ENCODE measurements at regions not wholly inside any gene's neighbourhood (a gene's known extent, or its start where the extent isn't known, plus 50 kb on each side); places are given as distances from the start of the nearest gene placed in this dataset.
A peak's percentile ranks its signal among the peaks of the same experiment; 100 is the strongest.

DNA sequence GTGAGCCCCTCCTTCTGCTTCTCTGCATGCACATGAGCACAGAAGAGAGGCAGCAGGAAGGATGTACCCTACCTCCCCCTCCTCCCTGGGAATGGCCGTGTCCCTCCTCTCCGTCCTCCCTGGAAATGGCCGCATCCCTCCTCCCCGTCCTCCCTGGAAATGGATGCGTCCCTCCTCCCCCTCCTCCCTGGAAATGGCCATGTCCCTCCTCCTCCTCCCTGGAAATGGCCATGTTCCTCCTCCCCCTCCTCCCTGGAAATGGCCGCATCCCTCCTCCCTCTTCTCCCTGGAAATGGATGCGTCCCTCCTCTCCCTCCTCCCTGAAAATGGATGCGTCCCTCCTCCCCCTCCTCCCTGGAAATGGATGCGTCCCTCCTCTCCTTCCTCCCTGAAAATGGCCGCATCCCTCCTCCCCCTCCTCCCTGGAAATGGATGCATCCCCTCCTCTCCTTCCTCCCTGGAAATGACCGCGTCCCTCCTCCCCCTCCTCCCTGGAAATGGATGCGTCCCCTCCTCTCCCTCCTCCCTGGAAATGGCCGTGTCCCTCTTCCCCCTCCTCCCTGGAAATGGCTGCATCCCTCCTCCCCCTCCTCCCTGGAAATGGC lies 428.6 kb downstream of the AACS start:
- no peaks in the 10 kb centered on the region for H3K9me2 ChIP-seq (replicated peaks; ENCODE audit: insufficient read depth, low read length)
- no peaks in the 10 kb centered on the region for H3K27me3 ChIP-seq (ENCODE audit: low read length)
- no peaks in the 10 kb centered on the region for H3K79me2 ChIP-seq (ENCODE audit: low read length)
- no peaks in the 10 kb centered on the region for H4K20me1 ChIP-seq (ENCODE audit: insufficient read depth, low read depth, low read length)
- DNase-seq, result no peak
- H3K9me3 ChIP-seq (ENCODE audit: low read length), result no peaks in the 10 kb centered on the region
- H3K4me1 ChIP-seq (ENCODE audit: low read length), result no peaks in the 10 kb centered on the region
- H3K27ac ChIP-seq (ENCODE audit: low read length), result no peak overlapping the region
- no peak overlapping the region for H3K4me3 ChIP-seq (ENCODE audit: low read length)
- no peak overlapping the region for H3K9ac ChIP-seq (ENCODE audit: low read length)
- no peaks in the 10 kb centered on the region for H3K36me3 ChIP-seq (ENCODE audit: insufficient read depth, low read length)
- H2AFZ ChIP-seq (ENCODE audit: low read length), result no peak overlapping the region
- H3K4me2 ChIP-seq (ENCODE audit: low read depth, low read length, poor library complexity, severe bottlenecking), result no peak overlapping the region

DNA sequence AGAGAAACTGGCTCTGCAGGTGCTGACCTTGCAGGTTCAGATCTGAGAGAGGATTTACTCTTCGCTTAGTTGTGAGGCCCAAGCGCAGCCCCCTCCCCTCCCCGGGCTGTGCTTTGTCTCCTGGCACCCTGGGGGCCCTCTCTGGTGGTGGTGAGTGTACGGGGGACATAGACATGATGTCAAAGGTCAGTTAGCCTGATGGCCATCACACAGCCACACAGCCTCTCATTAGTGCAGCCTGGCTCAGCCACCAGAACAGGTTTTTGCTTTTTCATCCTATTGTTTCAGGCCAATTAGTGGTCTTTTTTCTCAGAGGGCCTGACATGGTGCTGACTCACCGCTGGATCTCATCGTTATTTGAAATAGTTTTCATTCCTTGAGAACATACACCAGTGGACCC lies 437.9 kb downstream of the AACS start:
- Histone ChIP-seq H3K27ac (ENCODE audit: low read length) (no peak overlapping the region), H3K9me2 (replicated peaks; ENCODE audit: insufficient read depth, low read length) (no peaks in the 10 kb centered on the region), H3K4me1 (ENCODE audit: low read length) (no peaks in the 10 kb centered on the region), H3K9ac (ENCODE audit: low read length) (no peak overlapping the region), H4K20me1 (ENCODE audit: insufficient read depth, low read depth, low read length) (no peaks in the 10 kb centered on the region), H3K9me3 (ENCODE audit: low read length) (no peaks in the 10 kb centered on the region), H3K27me3 (ENCODE audit: low read length) (no peaks in the 10 kb centered on the region), H3K36me3 (ENCODE audit: insufficient read depth, low read length) (no peaks in the 10 kb centered on the region), H2AFZ (ENCODE audit: low read length) (no peak overlapping the region), H3K79me2 (ENCODE audit: low read length) (no peaks in the 10 kb centered on the region), H3K4me2 (ENCODE audit: low read depth, low read length, poor library complexity, severe bottlenecking) (no peak overlapping the region), H3K4me3 (ENCODE audit: low read length) (no peak overlapping the region)
- DNase-seq, result no peak

DNA sequence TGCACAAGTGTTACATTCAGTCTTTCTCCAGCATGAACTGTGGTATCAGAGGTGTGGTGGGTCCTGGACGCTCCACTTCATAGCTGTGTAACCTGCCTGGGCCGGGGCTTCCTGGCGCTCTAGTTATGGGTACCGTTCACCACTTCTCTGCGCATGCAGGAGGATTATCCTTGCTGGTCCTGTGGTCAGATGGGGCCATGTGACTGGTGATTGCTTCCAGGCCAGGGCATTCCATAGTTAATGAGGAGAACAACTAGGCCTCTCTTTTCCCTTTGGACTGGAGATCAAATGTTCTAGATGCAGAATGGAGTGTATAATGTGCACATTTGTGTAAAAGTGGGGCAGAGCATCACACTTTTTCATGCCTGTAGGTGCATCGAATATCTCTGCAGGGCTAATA lies 444.0 kb downstream of the AACS start:
- H3K9ac ChIP-seq (ENCODE audit: low read length), result no peak overlapping the region
- no peaks in the 10 kb centered on the region for H3K9me2 ChIP-seq (replicated peaks; ENCODE audit: insufficient read depth, low read length)
- H3K4me3 ChIP-seq (ENCODE audit: low read length), result no peak overlapping the region
- no peak overlapping the region for H2AFZ ChIP-seq (ENCODE audit: low read length)
- no peak for DNase-seq
- H3K36me3 ChIP-seq (ENCODE audit: insufficient read depth, low read length), result no peaks in the 10 kb centered on the region
- H3K4me1 ChIP-seq (ENCODE audit: low read length), result no peaks in the 10 kb centered on the region
- no peaks in the 10 kb centered on the region for H3K9me3 ChIP-seq (ENCODE audit: low read length)
- no peak overlapping the region for H3K27ac ChIP-seq (ENCODE audit: low read length)
- no peaks in the 10 kb centered on the region for H4K20me1 ChIP-seq (ENCODE audit: insufficient read depth, low read depth, low read length)
- H3K79me2 ChIP-seq (ENCODE audit: low read length), result no peaks in the 10 kb centered on the region
- no peaks in the 10 kb centered on the region for H3K27me3 ChIP-seq (ENCODE audit: low read length)
- H3K4me2 ChIP-seq (ENCODE audit: low read depth, low read length, poor library complexity, severe bottlenecking), result no peak overlapping the region

DNA sequence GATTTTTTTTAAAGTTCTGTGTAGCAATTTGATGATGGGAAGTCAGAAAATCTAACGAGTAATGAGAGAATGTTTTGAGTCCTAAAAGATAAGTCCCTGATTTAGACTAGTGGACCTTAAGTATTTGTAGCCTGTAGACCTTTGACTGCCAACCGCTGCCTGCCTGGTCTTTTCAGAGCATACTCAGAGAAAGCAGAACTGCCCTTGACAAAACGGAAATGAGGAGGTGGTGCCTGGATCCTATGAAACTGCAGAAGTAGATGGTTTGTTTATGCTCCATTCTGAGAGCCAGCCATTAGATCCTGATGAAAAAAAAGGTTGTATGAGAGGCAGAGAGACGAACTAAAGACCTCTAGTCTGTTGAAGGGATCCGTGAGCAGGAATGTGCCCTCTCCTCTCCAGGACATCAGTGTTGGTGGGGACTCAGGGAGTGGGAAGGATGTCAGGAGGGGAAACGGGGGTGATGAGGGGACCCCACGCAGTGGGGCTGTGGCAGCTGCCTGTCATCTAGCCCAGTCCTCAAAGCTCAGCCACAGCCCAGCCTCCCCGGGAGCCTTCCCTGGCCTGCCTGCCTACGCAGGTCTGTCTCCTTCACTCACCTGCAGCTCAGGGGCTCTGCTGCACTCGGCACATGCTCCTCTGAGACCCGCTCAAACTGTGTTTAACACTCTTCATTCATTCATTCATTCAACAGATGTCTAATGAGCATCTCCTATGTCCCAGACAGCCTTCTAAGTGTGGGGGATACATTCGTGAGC lies 447.5 kb downstream of the AACS start:
- no peaks in the 10 kb centered on the region for H3K9me3 ChIP-seq (ENCODE audit: low read length)
- no peaks in the 10 kb centered on the region for H3K9me2 ChIP-seq (replicated peaks; ENCODE audit: insufficient read depth, low read length)
- H3K27ac ChIP-seq (ENCODE audit: low read length), result no peak overlapping the region
- peaks cover 3% of the 10 kb centered on the region; the same call in 1 of the 2 replicates for H3K4me1 ChIP-seq (ENCODE audit: low read length)
- H3K27me3 ChIP-seq (ENCODE audit: low read length), result no peaks in the 10 kb centered on the region
- no peaks in the 10 kb centered on the region for H3K79me2 ChIP-seq (ENCODE audit: low read length)
- no peak overlapping the region for H3K4me3 ChIP-seq (ENCODE audit: low read length)
- H4K20me1 ChIP-seq (ENCODE audit: insufficient read depth, low read depth, low read length), result no peaks in the 10 kb centered on the region
- no peaks in the 10 kb centered on the region for H3K36me3 ChIP-seq (ENCODE audit: insufficient read depth, low read length)
- peak; percentile 56 for DNase-seq
- no peak overlapping the region for H3K4me2 ChIP-seq (ENCODE audit: low read depth, low read length, poor library complexity, severe bottlenecking)
- no peak overlapping the region for H3K9ac ChIP-seq (ENCODE audit: low read length)
- no peak overlapping the region for H2AFZ ChIP-seq (ENCODE audit: low read length)

DNA sequence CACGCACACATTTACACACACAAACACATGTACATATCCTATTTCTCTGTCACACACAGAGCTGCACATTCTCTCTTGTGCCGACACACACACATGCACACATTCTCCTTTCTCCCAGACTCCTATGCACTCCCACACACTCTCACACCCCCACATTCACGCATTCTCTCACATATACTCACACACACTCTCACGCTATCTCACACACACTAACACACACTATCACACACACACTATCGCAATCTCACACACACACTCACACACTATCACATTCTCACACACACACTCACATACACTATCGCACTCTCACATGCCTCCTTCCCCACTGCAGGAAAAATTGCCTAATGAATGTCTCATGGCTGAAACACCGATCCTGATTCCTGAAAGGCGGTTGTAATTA lies 450.7 kb downstream of the AACS start:
- H3K9me3 ChIP-seq (ENCODE audit: low read length), result no peaks in the 10 kb centered on the region
- H3K9me2 ChIP-seq (replicated peaks; ENCODE audit: insufficient read depth, low read length), result no peaks in the 10 kb centered on the region
- no peaks in the 10 kb centered on the region for H3K27me3 ChIP-seq (ENCODE audit: low read length)
- no peaks in the 10 kb centered on the region for H4K20me1 ChIP-seq (ENCODE audit: insufficient read depth, low read depth, low read length)
- no peak overlapping the region for H3K9ac ChIP-seq (ENCODE audit: low read length)
- H3K4me3 ChIP-seq (ENCODE audit: low read length), result no peak overlapping the region
- no peaks in the 10 kb centered on the region for H3K79me2 ChIP-seq (ENCODE audit: low read length)
- no peaks in the 10 kb centered on the region for H3K36me3 ChIP-seq (ENCODE audit: insufficient read depth, low read length)
- no peak overlapping the region for H2AFZ ChIP-seq (ENCODE audit: low read length)
- no peak overlapping the region for H3K27ac ChIP-seq (ENCODE audit: low read length)
- no peak for DNase-seq
- no peak overlapping the region for H3K4me2 ChIP-seq (ENCODE audit: low read depth, low read length, poor library complexity, severe bottlenecking)
- peaks cover 3% of the 10 kb centered on the region; the same call in 1 of the 2 replicates for H3K4me1 ChIP-seq (ENCODE audit: low read length)

DNA sequence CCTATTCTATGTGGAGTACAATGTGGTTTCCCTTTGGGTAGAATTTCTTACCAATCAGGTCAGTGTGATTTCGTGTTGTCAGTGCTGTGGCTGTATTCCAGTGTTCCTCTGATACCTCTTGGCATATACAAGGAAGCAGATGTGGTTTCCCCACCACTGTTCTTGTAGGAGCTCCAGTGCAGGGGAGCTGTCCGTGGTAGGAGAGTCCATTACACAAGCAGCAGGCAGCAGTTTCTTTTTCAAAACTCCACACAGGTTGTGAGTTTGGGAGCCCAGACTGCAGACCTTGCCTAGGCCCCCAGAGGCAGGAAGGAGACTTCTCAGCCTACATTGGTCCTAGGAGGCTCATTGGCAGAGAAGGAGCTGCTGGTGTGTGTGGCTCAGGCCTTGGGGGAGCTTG lies 452.8 kb downstream of the AACS start:
- Histone ChIP-seq H3K9me2 (replicated peaks; ENCODE audit: insufficient read depth, low read length) (no peaks in the 10 kb centered on the region), H3K4me2 (ENCODE audit: low read depth, low read length, poor library complexity, severe bottlenecking) (no peak overlapping the region), H3K4me1 (ENCODE audit: low read length) (peaks cover 3% of the 10 kb centered on the region; the same call in 1 of the 2 replicates), H2AFZ (ENCODE audit: low read length) (no peak overlapping the region), H3K27ac (ENCODE audit: low read length) (no peak overlapping the region), H3K9ac (ENCODE audit: low read length) (no peak overlapping the region), H3K36me3 (ENCODE audit: insufficient read depth, low read length) (no peaks in the 10 kb centered on the region), H3K9me3 (ENCODE audit: low read length) (peaks cover 5% of the 10 kb centered on the region; the same call in 1 of the 2 replicates), H4K20me1 (ENCODE audit: insufficient read depth, low read depth, low read length) (no peaks in the 10 kb centered on the region), H3K79me2 (ENCODE audit: low read length) (no peaks in the 10 kb centered on the region), H3K4me3 (ENCODE audit: low read length) (no peak overlapping the region), H3K27me3 (ENCODE audit: low read length) (no peaks in the 10 kb centered on the region; the same call in 1 of the 2 replicates)
- peak; percentile 51 for DNase-seq

DNA sequence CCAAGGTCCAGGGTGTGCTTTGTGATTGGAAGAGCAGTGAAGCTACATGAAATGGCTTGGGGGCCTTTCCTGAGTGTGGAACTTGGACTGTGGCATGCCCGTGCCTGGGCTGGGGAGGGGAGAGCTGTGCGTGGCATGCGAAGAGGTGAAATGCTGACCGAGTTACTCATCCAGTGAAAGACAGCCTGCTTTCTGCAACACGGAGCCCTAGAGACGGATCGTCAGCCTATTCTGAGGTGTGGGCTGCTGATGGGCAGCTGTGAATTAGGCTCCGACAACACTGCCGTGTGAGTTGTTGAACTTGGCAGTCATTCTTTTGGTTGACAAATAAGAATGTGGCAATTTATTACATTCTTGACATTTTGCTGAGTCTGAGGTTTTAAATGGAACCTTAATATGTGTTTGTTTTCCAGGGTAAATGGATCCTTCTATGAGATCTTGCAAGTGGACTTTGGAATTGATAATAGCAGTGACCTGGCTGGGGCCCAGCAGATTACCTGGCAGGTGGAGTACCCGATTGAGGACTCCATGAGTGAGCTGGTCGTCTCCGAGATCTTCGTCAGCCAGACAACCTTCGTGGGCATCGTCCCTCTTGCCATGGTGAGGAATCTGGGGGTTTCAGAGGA lies 453.9 kb downstream of the AACS start:
- H3K27ac ChIP-seq (ENCODE audit: low read length), result no peak overlapping the region
- no peaks in the 10 kb centered on the region for H4K20me1 ChIP-seq (ENCODE audit: insufficient read depth, low read depth, low read length)
- H3K79me2 ChIP-seq (ENCODE audit: low read length), result no peaks in the 10 kb centered on the region
- no peaks in the 10 kb centered on the region for H3K36me3 ChIP-seq (ENCODE audit: insufficient read depth, low read length)
- no peaks in the 10 kb centered on the region for H3K9me2 ChIP-seq (replicated peaks; ENCODE audit: insufficient read depth, low read length)
- H3K9ac ChIP-seq (ENCODE audit: low read length), result no peak overlapping the region
- peaks cover under 1% of the 10 kb centered on the region; the same call in 1 of the 2 replicates for H3K27me3 ChIP-seq (ENCODE audit: low read length)
- DNase-seq, result no peak
- H3K9me3 ChIP-seq (ENCODE audit: low read length), result peaks cover 5% of the 10 kb centered on the region; the same call in 1 of the 2 replicates
- peaks cover 3% of the 10 kb centered on the region; the same call in 1 of the 2 replicates for H3K4me1 ChIP-seq (ENCODE audit: low read length)
- no peak overlapping the region for H2AFZ ChIP-seq (ENCODE audit: low read length)
- no peak overlapping the region for H3K4me2 ChIP-seq (ENCODE audit: low read depth, low read length, poor library complexity, severe bottlenecking)
- no peak overlapping the region for H3K4me3 ChIP-seq (ENCODE audit: low read length)

DNA sequence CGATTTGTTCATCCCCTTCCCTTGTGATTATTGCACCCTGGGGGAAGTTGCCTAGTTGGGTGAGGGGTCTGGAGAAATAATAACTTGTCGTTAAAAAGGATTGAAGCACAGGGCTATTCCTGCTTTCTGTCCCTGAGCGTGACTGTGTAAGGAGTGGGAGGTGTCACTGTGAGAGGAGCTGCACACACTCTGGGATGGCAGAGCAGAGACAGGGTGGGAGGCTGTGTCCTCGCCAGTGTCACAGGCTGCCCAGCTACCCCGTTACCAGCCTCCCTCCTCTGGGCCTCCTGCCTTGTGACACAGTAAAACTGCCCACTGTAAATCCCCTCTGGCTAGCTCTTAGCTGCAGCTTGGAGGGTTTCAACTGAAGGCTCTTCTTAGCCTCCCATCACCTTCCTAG lies 460.6 kb downstream of the AACS start:
- Histone ChIP-seq H3K4me2 (ENCODE audit: low read depth, low read length, poor library complexity, severe bottlenecking) (no peak overlapping the region), H2AFZ (ENCODE audit: low read length) (no peak overlapping the region), H4K20me1 (ENCODE audit: insufficient read depth, low read depth, low read length) (no peaks in the 10 kb centered on the region), H3K4me1 (ENCODE audit: low read length) (no peaks in the 10 kb centered on the region), H3K9me2 (replicated peaks; ENCODE audit: insufficient read depth, low read length) (no peaks in the 10 kb centered on the region), H3K79me2 (ENCODE audit: low read length) (no peaks in the 10 kb centered on the region), H3K9ac (ENCODE audit: low read length) (no peak overlapping the region), H3K4me3 (ENCODE audit: low read length) (no peak overlapping the region), H3K27ac (ENCODE audit: low read length) (no peak overlapping the region), H3K36me3 (ENCODE audit: insufficient read depth, low read length) (no peaks in the 10 kb centered on the region), H3K27me3 (ENCODE audit: low read length) (peaks cover 4% of the 10 kb centered on the region; the same call in 1 of the 2 replicates), H3K9me3 (ENCODE audit: low read length) (peaks cover 5% of the 10 kb centered on the region; the same call in 1 of the 2 replicates)
- DNase-seq, result no peak
